OCI-LY1 (cell line): ENCODE measurements at regions not wholly inside any gene's neighbourhood (a gene's known extent, or its start where the extent isn't known, plus 50 kb on each side); places are given as distances from the start of the nearest gene placed in this dataset.
"Not testable (repeated sequence)": the region's sequence is repeated elsewhere in the genome, so short reads cannot be mapped to it uniquely, and the experiment has no call there.

Experiments used
- H2AFZ ChIP-seq: fragments of 200-600 bp; sonication (generic), shearing (Covaris generic); 2 replicates; pipeline ENCODE4 v1.6.0; 2014; ENCODE audit warnings: antibody characterized with exemption, mild to moderate bottlenecking, low read length
- H3F3A ChIP-seq: fragments of 200-600 bp; sonication (generic), shearing (Covaris generic); 2 replicates; pipeline ENCODE4 v1.6.0; 2014; ENCODE audit warnings: mild to moderate bottlenecking, antibody characterized with exemption, low read length, moderate library complexity; ENCODE audit not compliant: insufficient read depth
- H3K27ac ChIP-seq: fragments of 200-600 bp; sonication (generic); 2 replicates; pipeline ENCODE4 v1.5.1; 2014; ENCODE audit warnings: low read length, mixed run types, mild to moderate bottlenecking, low read depth; ENCODE audit not compliant: poor library complexity, severe bottlenecking
- H3K27me3 ChIP-seq: fragments of 200-600 bp; sonication (generic); 2 replicates; pipeline ENCODE4 v1.6.0; 2014; ENCODE audit warnings: antibody characterized with exemption, mild to moderate bottlenecking, low read length, moderate library complexity; ENCODE audit not compliant: insufficient read depth
- H3K36me3 ChIP-seq: fragments of 200-600 bp; sonication (generic); 2 replicates; pipeline ENCODE4 v1.6.1; 2014; ENCODE audit warnings: mild to moderate bottlenecking, antibody characterized with exemption, low read length, moderate library complexity, mixed read lengths; ENCODE audit not compliant: insufficient read depth
- H3K4me1 ChIP-seq: fragments of 200-600 bp; sonication (generic); 2 replicates; pipeline ENCODE4 v1.5.1; 2014; ENCODE audit warnings: mild to moderate bottlenecking, low read length, moderate library complexity; ENCODE audit not compliant: insufficient read depth, severe bottlenecking
- H3K4me2 ChIP-seq: fragments of 200-600 bp; sonication (generic), shearing (Covaris generic); 2 replicates; pipeline ENCODE4 v1.6.1; 2014; ENCODE audit warnings: low read length
- H3K4me3 ChIP-seq: fragments of 200-600 bp; sonication (generic); 2 replicates; pipeline ENCODE4 v1.5.1; 2014; ENCODE audit warnings: low read length, low read depth, mild to moderate bottlenecking, mixed read lengths; ENCODE audit not compliant: poor library complexity, severe bottlenecking
- H3K79me2 ChIP-seq: fragments of 200-600 bp; shearing (Covaris generic); 2 replicates; pipeline ENCODE4 v1.6.1; 2016; ENCODE audit warnings: mixed run types, low read length, mixed read lengths; ENCODE audit not compliant: insufficient read depth
- H3K9ac ChIP-seq: fragments of 200-600 bp; sonication (generic), shearing (Covaris generic); 2 replicates; pipeline ENCODE4 v1.6.1; 2014; ENCODE audit warnings: mild to moderate bottlenecking, low read length, mixed read lengths
- H3K9me2 ChIP-seq: fragments of 200-600 bp; sonication (generic), shearing (Covaris generic); 2 replicates; pipeline ENCODE4 v1.6.1; 2014; ENCODE audit warnings: low read depth, mild to moderate bottlenecking, low read length, mixed read lengths
- H3K9me3 ChIP-seq: fragments of 200-600 bp; shearing (Covaris generic); 2 replicates; pipeline ENCODE4 v1.6.1; 2014; ENCODE audit warnings: low read length, mixed read lengths
- H4K20me1 ChIP-seq: fragments of 200-600 bp; sonication (generic), shearing (Covaris generic); 2 replicates; pipeline ENCODE4 v1.6.0; 2016; ENCODE audit warnings: mild to moderate bottlenecking, low read length; ENCODE audit not compliant: insufficient read depth
- CTCF ChIP-seq: fragments of 200-600 bp; sonication (generic), shearing (Covaris generic); IDR thresholded peaks from 2 replicates; pipeline ENCODE4 v1.5.1; 2017; ENCODE audit warnings: mild to moderate bottlenecking, antibody characterized with exemption, low read length, moderate library complexity, mixed read lengths
- EZH2 ChIP-seq: fragments of 200-600 bp; sonication (generic), shearing (Covaris generic); IDR thresholded peaks from 2 replicates; pipeline ENCODE4 v1.8.0; 2017; ENCODE audit warnings: borderline replicate concordance, mixed run types, mild to moderate bottlenecking, antibody characterized with exemption, low read length, moderate library complexity, mixed read lengths

GRCh38 chr6:106782536-106783285 is 153.3 kb downstream of the QRSL1 start:
- H3K27me3 ChIP-seq: no peaks in the 10 kb centered on the region
- no peak overlapping the region for H3K27ac ChIP-seq
- H3K4me3 ChIP-seq: no peak overlapping the region
- no peaks in the 10 kb centered on the region for H3K79me2 ChIP-seq
- no peaks in the 10 kb centered on the region for H4K20me1 ChIP-seq
- H3K9ac ChIP-seq: no peak overlapping the region
- H3K4me1 ChIP-seq: peaks cover 19% of the 10 kb centered on the region
- peaks cover 8% of the 10 kb centered on the region for H3K9me3 ChIP-seq
- H3K9me2 ChIP-seq: no peaks in the 10 kb centered on the region
- no peaks in the 10 kb centered on the region; the same call in 1 of the 2 replicates for H3K36me3 ChIP-seq
- no peak overlapping the region for H2AFZ ChIP-seq
- TF ChIP-seq EZH2 (no peak), CTCF (no peak)
- H3F3A ChIP-seq: no peaks in the 10 kb centered on the region
- no peak overlapping the region for H3K4me2 ChIP-seq

DNA sequence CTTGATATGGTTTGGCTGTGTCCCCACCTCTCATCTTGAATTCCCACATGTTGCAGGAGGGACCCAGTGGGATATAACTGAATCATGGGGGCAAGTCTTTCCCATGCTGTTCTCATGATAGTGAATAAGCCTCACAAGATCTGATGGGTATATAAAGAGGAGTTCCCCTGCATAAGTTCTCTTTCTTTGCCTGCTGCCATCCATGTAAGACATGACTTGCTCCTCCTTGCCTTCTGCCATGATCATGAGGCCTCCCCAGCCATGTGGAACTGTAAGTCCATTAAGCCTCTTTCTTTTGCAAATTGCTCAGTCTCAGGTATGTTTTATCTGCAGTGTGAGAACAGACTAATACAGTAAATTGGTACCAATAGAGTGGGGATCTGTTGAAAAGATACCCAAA is 150.2 kb downstream of the QRSL1 start:
- H3K9me2 ChIP-seq, H2AFZ ChIP-seq: not testable (repeated sequence)

GRCh38 chr6:106778943-106779342 is 149.6 kb downstream of the QRSL1 start:
- no peaks in the 10 kb centered on the region for H3F3A ChIP-seq
- no peak overlapping the region for H3K4me2 ChIP-seq
- no peak for TF ChIP-seq CTCF
- no peak for TF ChIP-seq EZH2
- H2AFZ ChIP-seq: no peak overlapping the region
- no peaks in the 10 kb centered on the region for H3K79me2 ChIP-seq
- H3K27me3 ChIP-seq: no peaks in the 10 kb centered on the region
- H3K4me1 ChIP-seq: peaks cover 17% of the 10 kb centered on the region
- H3K27ac ChIP-seq: no peak overlapping the region
- H3K36me3 ChIP-seq: no peaks in the 10 kb centered on the region; the same call in 1 of the 2 replicates
- no peak overlapping the region for H3K4me3 ChIP-seq
- H3K9me2 ChIP-seq: no peaks in the 10 kb centered on the region
- H3K9me3 ChIP-seq: peaks cover 8% of the 10 kb centered on the region
- H3K9ac ChIP-seq: no peak overlapping the region
- no peaks in the 10 kb centered on the region for H4K20me1 ChIP-seq

More for the DNA sequence above, 150.2 kb downstream of the QRSL1 start:
- H3K4me3 ChIP-seq, H3K79me2 ChIP-seq, H4K20me1 ChIP-seq, H3K36me3 ChIP-seq, H3K4me2 ChIP-seq, H3K27ac ChIP-seq, H3K27me3 ChIP-seq, H3F3A ChIP-seq, H3K9ac ChIP-seq, H3K9me3 ChIP-seq: not testable (repeated sequence)
- H3K4me1 ChIP-seq: peaks cover 10% of the 10 kb centered on the region
